ENCODE measurements at regions not wholly inside any gene's neighbourhood (a gene's known extent, or its start where the extent isn't known, plus 50 kb on each side); places are given as distances from the start of the nearest gene placed in this dataset.

- H3K4me2 ChIP-seq (ENCODE audit: low read length): no peak overlapping the region
- TF ChIP-seq EZH2 (IDR thresholded peaks at IDR 0.05; ENCODE audit: low read length, unreplicated experiment) (no peak), CTCF (conservative IDR thresholded peaks at IDR 0.05; ENCODE audit: low read depth, low read length) (no peak), EZH2phosphoT487 (IDR thresholded peaks at IDR 0.05; ENCODE audit: borderline replicate concordance, low read length) (no peak)
- H3K9me3 ChIP-seq (ENCODE audit: low read length): no peaks in the 10 kb centered on the region
- H3K9ac ChIP-seq (ENCODE audit: low read length): no peak overlapping the region
- intact Hi-C loops (cut with micrococcal nuclease): no loop called here
- no peaks in the 10 kb centered on the region for H3F3A ChIP-seq (ENCODE audit: low read length, unreplicated experiment)
- H3K4me1 ChIP-seq (ENCODE audit: insufficient read depth, low read length): no peaks in the 10 kb centered on the region
- no peak for ATAC-seq
- H3K27ac ChIP-seq (ENCODE audit: low read length): no peak overlapping the region
- BruUV-seq (replicated peaks): no TSS peak
- no peak for DNase-seq
- H3K27me3 ChIP-seq (ENCODE audit: low read length): no peaks in the 10 kb centered on the region
- H3K79me2 ChIP-seq (ENCODE audit: low read length): no peaks in the 10 kb centered on the region
- no peaks in the 10 kb centered on the region for H3K36me3 ChIP-seq (ENCODE audit: low read depth, low read length)
- ChIA-PET POLR2A (ENCODE audit: unreplicated experiment) (no interaction called here), CTCF (no interaction called here)
- no peaks in the 10 kb centered on the region for H4K20me1 ChIP-seq (ENCODE audit: low read length)
- no peaks in the 10 kb centered on the region for H3K9me2 ChIP-seq (replicated peaks; ENCODE audit: low read length)
- no peak overlapping the region for H3K4me3 ChIP-seq (ENCODE audit: low read length)
- no peak overlapping the region for H2AFZ ChIP-seq (ENCODE audit: low read length)
Measured at GRCh38 chr9:11966786-11967185, 726.4 kb upstream of the TYRP1 start.

GRCh38 chr9:11968631-11969030 is 724.6 kb upstream of the TYRP1 start:
- H3K36me3 ChIP-seq (ENCODE audit: low read depth, low read length): no peaks in the 10 kb centered on the region
- DNase-seq (no peak), ATAC-seq (no peak)
- TF ChIP-seq EZH2 (IDR thresholded peaks at IDR 0.05; ENCODE audit: low read length, unreplicated experiment) (no peak), EZH2phosphoT487 (IDR thresholded peaks at IDR 0.05; ENCODE audit: borderline replicate concordance, low read length) (no peak), CTCF (conservative IDR thresholded peaks at IDR 0.05; ENCODE audit: low read depth, low read length) (no peak)
- H3K9ac ChIP-seq (ENCODE audit: low read length): no peak overlapping the region
- ChIA-PET CTCF (no interaction called here), POLR2A (ENCODE audit: unreplicated experiment) (no interaction called here)
- no peaks in the 10 kb centered on the region for H3K9me2 ChIP-seq (replicated peaks; ENCODE audit: low read length)
- H3K4me2 ChIP-seq (ENCODE audit: low read length): no peak overlapping the region
- H3K27me3 ChIP-seq (ENCODE audit: low read length): no peaks in the 10 kb centered on the region
- H3K4me1 ChIP-seq (ENCODE audit: insufficient read depth, low read length): no peaks in the 10 kb centered on the region
- H3K27ac ChIP-seq (ENCODE audit: low read length): no peak overlapping the region
- no peaks in the 10 kb centered on the region for H3K79me2 ChIP-seq (ENCODE audit: low read length)
- no peaks in the 10 kb centered on the region for H3F3A ChIP-seq (ENCODE audit: low read length, unreplicated experiment)
- H3K9me3 ChIP-seq (ENCODE audit: low read length): no peaks in the 10 kb centered on the region
- BruUV-seq (replicated peaks): no TSS peak
- no peaks in the 10 kb centered on the region for H4K20me1 ChIP-seq (ENCODE audit: low read length)
- no peak overlapping the region for H2AFZ ChIP-seq (ENCODE audit: low read length)
- H3K4me3 ChIP-seq (ENCODE audit: low read length): no peak overlapping the region
- intact Hi-C loops (cut with micrococcal nuclease): no loop called here

- Histone ChIP-seq H3K9me3 (ENCODE audit: low read length) (no peaks in the 10 kb centered on the region), H3F3A (ENCODE audit: low read length, unreplicated experiment) (no peaks in the 10 kb centered on the region), H4K20me1 (ENCODE audit: low read length) (no peaks in the 10 kb centered on the region), H3K27me3 (ENCODE audit: low read length) (no peaks in the 10 kb centered on the region), H3K4me1 (ENCODE audit: insufficient read depth, low read length) (no peaks in the 10 kb centered on the region), H2AFZ (ENCODE audit: low read length) (no peak overlapping the region), H3K4me2 (ENCODE audit: low read length) (no peak overlapping the region), H3K27ac (ENCODE audit: low read length) (no peak overlapping the region), H3K9me2 (replicated peaks; ENCODE audit: low read length) (no peaks in the 10 kb centered on the region), H3K9ac (ENCODE audit: low read length) (no peak overlapping the region), H3K36me3 (ENCODE audit: low read depth, low read length) (no peaks in the 10 kb centered on the region), H3K4me3 (ENCODE audit: low read length) (no peak overlapping the region), H3K79me2 (ENCODE audit: low read length) (no peaks in the 10 kb centered on the region)
- DNase-seq (no peak), ATAC-seq (no peak)
- ChIA-PET CTCF (no interaction called here), POLR2A (ENCODE audit: unreplicated experiment) (no interaction called here)
- TF ChIP-seq EZH2 (IDR thresholded peaks at IDR 0.05; ENCODE audit: low read length, unreplicated experiment) (no peak), EZH2phosphoT487 (IDR thresholded peaks at IDR 0.05; ENCODE audit: borderline replicate concordance, low read length) (no peak), CTCF (conservative IDR thresholded peaks at IDR 0.05; ENCODE audit: low read depth, low read length) (no peak)
- no TSS peak for BruUV-seq (replicated peaks)
- intact Hi-C loops (cut with micrococcal nuclease): no loop called here
Measured at GRCh38 chr9:11973011-11973410, 720.2 kb upstream of the TYRP1 start.
